PC-3 (cell line): ENCODE measurements at regions not wholly inside any gene's neighbourhood (a gene's known extent, or its start where the extent isn't known, plus 50 kb on each side); places are given as distances from the start of the nearest gene placed in this dataset.

Source experiments
- ATAC-seq: fragments of 200-7000 bp; cut with Tn5 transposase; 2 replicates; pipeline ENCODE4 v1.9.1; 2020; ENCODE audit warnings: mild to moderate bottlenecking, moderate library complexity
- BruUV-seq: library from RNA; stranded (reverse); fragments of 400-500 nt; replicated peaks from 2 replicates; lab custom pipeline; 2021; lab: Mats Ljungman, UMichigan
- CTCF ChIA-PET: fragments of 300-600 bp; sonication (Branson Sonifier 250); formaldehyde crosslinking; loops from one replicate; lab custom pipeline; 2022; ENCODE audit warnings: antibody characterized with exemption; lab: Charles Lee
- POLR2A ChIA-PET: fragments of 300-600 bp; sonication (Branson Sonifier 250); formaldehyde crosslinking; loops from one replicate; lab custom pipeline; 2022; ENCODE audit warnings: antibody characterized with exemption; ENCODE audit not compliant: unreplicated experiment; lab: Charles Lee
- DNase-seq: peaks from one replicate; pipeline ENCODE4 v3.0.0-alpha.2; 2015
- H2AFZ ChIP-seq: fragments of 300-600 bp; sonication (generic); 2 replicates; pipeline ENCODE4 v1.6.0; 2016; ENCODE audit warnings: antibody characterized with exemption, low read length
- H3F3A ChIP-seq: fragments of 300-600 bp; sonication (generic); one replicate; pipeline ENCODE4 v1.6.0; 2017; ENCODE audit warnings: antibody characterized with exemption, low read length, control low read depth, mild to moderate bottlenecking; ENCODE audit not compliant: unreplicated experiment
- H3K27ac ChIP-seq: fragments of 300-600 bp; sonication (generic); 2 replicates; pipeline ENCODE4 v1.5.1; 2016; ENCODE audit warnings: mild to moderate bottlenecking, low read length
- H3K27me3 ChIP-seq: fragments of 300-600 bp; sonication (generic); 2 replicates; pipeline ENCODE4 v1.6.1; 2016; ENCODE audit warnings: low read length, mixed read lengths
- H3K36me3 ChIP-seq: fragments of 300-600 bp; sonication (generic); 2 replicates; pipeline ENCODE4 v1.6.1; 2016; ENCODE audit warnings: low read depth, mixed run types, low read length, mixed read lengths
- H3K4me1 ChIP-seq: fragments of 300-600 bp; sonication (generic); 2 replicates; pipeline ENCODE4 v1.5.1; 2016; ENCODE audit warnings: low read length; ENCODE audit not compliant: insufficient read depth
- H3K4me2 ChIP-seq: fragments of 300-600 bp; sonication (generic); 2 replicates; pipeline ENCODE4 v1.6.0; 2016; ENCODE audit warnings: low read length
- H3K4me3 ChIP-seq: fragments of 300-600 bp; sonication (generic); 2 replicates; pipeline ENCODE4 v1.5.1; 2016; ENCODE audit warnings: mild to moderate bottlenecking, low read length, mixed read lengths
- H3K79me2 ChIP-seq: fragments of 300-600 bp; sonication (generic); 2 replicates; pipeline ENCODE4 v1.6.1; 2017; ENCODE audit warnings: low read length, mixed read lengths
- H3K9ac ChIP-seq: fragments of 300-600 bp; sonication (generic); 2 replicates; pipeline ENCODE4 v1.6.0; 2016; ENCODE audit warnings: mild to moderate bottlenecking, low read length
- H3K9me2 ChIP-seq: fragments of 300-600 bp; sonication (generic); replicated peaks from 2 replicates; pipeline ENCODE4 v1.6.1; 2016; ENCODE audit warnings: mixed run types, low read length, mixed read lengths
- H3K9me3 ChIP-seq: fragments of 300-600 bp; sonication (generic); 2 replicates; pipeline ENCODE4 v1.6.1; 2016; ENCODE audit warnings: low read length, mixed read lengths
- H4K20me1 ChIP-seq: fragments of 300-600 bp; sonication (generic); 2 replicates; pipeline ENCODE4 v1.6.1; 2016; ENCODE audit warnings: low read length, mixed read lengths
- EZH2 ChIP-seq: fragments of 300-600 bp; sonication (generic); IDR thresholded peaks from one replicate; pipeline ENCODE4 v1.6.1; 2017; ENCODE audit warnings: antibody characterized with exemption, mild to moderate bottlenecking, low read length; ENCODE audit not compliant: unreplicated experiment
- EZH2phosphoT487 ChIP-seq: fragments of 300-600 bp; sonication (generic); IDR thresholded peaks from 2 replicates; pipeline ENCODE4 v1.6.1; 2018; ENCODE audit warnings: mild to moderate bottlenecking, antibody characterized with exemption, low read length, borderline replicate concordance
- intact Hi-C: fragments of 100-400 bp; cut with micrococcal nuclease; formaldehyde crosslinking; loops from 2 replicates; pipeline ENCODE4 v1.9.0; 2023
- TF ChIP-seq, protein P1 (sequence below): fragments of 300-600 bp; sonication (generic); conservative IDR thresholded peaks from 2 replicates; pipeline ENCODE4 v1.5.1; 2017; ENCODE audit warnings: antibody characterized with exemption, low read depth, mild to moderate bottlenecking, low read length

GRCh38 chr11:128190312-128190711 lies 397.0 kb downstream of the ETS1 start:
- intact Hi-C loops, result no loop called here
- no peak overlapping the region for H3K9ac ChIP-seq
- no peaks in the 10 kb centered on the region for H3K4me1 ChIP-seq
- TF ChIP-seq, protein P1, sequence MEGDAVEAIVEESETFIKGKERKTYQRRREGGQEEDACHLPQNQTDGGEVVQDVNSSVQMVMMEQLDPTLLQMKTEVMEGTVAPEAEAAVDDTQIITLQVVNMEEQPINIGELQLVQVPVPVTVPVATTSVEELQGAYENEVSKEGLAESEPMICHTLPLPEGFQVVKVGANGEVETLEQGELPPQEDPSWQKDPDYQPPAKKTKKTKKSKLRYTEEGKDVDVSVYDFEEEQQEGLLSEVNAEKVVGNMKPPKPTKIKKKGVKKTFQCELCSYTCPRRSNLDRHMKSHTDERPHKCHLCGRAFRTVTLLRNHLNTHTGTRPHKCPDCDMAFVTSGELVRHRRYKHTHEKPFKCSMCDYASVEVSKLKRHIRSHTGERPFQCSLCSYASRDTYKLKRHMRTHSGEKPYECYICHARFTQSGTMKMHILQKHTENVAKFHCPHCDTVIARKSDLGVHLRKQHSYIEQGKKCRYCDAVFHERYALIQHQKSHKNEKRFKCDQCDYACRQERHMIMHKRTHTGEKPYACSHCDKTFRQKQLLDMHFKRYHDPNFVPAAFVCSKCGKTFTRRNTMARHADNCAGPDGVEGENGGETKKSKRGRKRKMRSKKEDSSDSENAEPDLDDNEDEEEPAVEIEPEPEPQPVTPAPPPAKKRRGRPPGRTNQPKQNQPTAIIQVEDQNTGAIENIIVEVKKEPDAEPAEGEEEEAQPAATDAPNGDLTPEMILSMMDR, result no peak
- TF ChIP-seq EZH2 (no peak), EZH2phosphoT487 (no peak)
- H3K9me3 ChIP-seq, result no peaks in the 10 kb centered on the region
- H3F3A ChIP-seq, result no peaks in the 10 kb centered on the region
- no peak overlapping the region for H3K4me3 ChIP-seq
- ChIA-PET CTCF (no interaction called here), POLR2A (no interaction called here)
- no peaks in the 10 kb centered on the region for H4K20me1 ChIP-seq
- H3K79me2 ChIP-seq, result no peaks in the 10 kb centered on the region
- no peak overlapping the region for H2AFZ ChIP-seq
- DNase-seq, result no peak
- H3K27ac ChIP-seq, result no peak overlapping the region
- H3K4me2 ChIP-seq, result no peak overlapping the region
- no peaks in the 10 kb centered on the region for H3K27me3 ChIP-seq
- no TSS peak for BruUV-seq
- no peaks in the 10 kb centered on the region for H3K36me3 ChIP-seq
- ATAC-seq, result no peak
- H3K9me2 ChIP-seq, result no peaks in the 10 kb centered on the region

- TF ChIP-seq, protein P1, result no peak
- TF ChIP-seq EZH2phosphoT487 (no peak), EZH2 (no peak)
- Histone ChIP-seq H4K20me1 (no peaks in the 10 kb centered on the region), H3K27ac (no peak overlapping the region), H3K4me1 (no peaks in the 10 kb centered on the region), H3K9ac (no peak overlapping the region), H3K4me3 (no peak overlapping the region), H3K9me3 (no peaks in the 10 kb centered on the region), H3K4me2 (no peak overlapping the region), H3K79me2 (no peaks in the 10 kb centered on the region), H2AFZ (no peak overlapping the region), H3F3A (no peaks in the 10 kb centered on the region), H3K27me3 (no peaks in the 10 kb centered on the region), H3K9me2 (no peaks in the 10 kb centered on the region), H3K36me3 (no peaks in the 10 kb centered on the region)
- ChIA-PET POLR2A (no interaction called here), CTCF (no interaction called here)
- no TSS peak for BruUV-seq
- DNase-seq, result no peak
- intact Hi-C loops, result no loop called here
- no peak for ATAC-seq
These were observed 397.5 kb downstream of the ETS1 start for GRCh38 chr11:128189823-128190222.

GRCh38 chr11:128188346-128189004 lies 398.9 kb downstream of the ETS1 start:
- no peaks in the 10 kb centered on the region for H3K9me3 ChIP-seq
- CTCF ChIA-PET, result no interaction called here
- no peaks in the 10 kb centered on the region for H3K9me2 ChIP-seq
- no peak overlapping the region for H3K4me2 ChIP-seq
- POLR2A ChIA-PET, result no interaction called here
- no peaks in the 10 kb centered on the region for H3F3A ChIP-seq
- no TSS peak for BruUV-seq
- intact Hi-C loops, result no loop called here
- ATAC-seq (no peak), DNase-seq (no peak)
- H3K4me1 ChIP-seq, result no peaks in the 10 kb centered on the region
- no peaks in the 10 kb centered on the region for H4K20me1 ChIP-seq
- H3K79me2 ChIP-seq, result no peaks in the 10 kb centered on the region
- no peak overlapping the region for H3K9ac ChIP-seq
- H3K4me3 ChIP-seq, result no peak overlapping the region
- no peak for TF ChIP-seq EZH2
- TF ChIP-seq, protein P1, result no peak
- no peak for TF ChIP-seq EZH2phosphoT487
- no peak overlapping the region for H2AFZ ChIP-seq
- no peaks in the 10 kb centered on the region for H3K36me3 ChIP-seq
- H3K27me3 ChIP-seq, result no peaks in the 10 kb centered on the region
- H3K27ac ChIP-seq, result no peak overlapping the region
